Retinal pigment epithelial cell (primary cell): ENCODE measurements at regions not wholly inside any gene's neighbourhood (a gene's known extent, or its start where the extent isn't known, plus 50 kb on each side); places are given as distances from the start of the nearest gene placed in this dataset.
"Not testable (repeated sequence)": the region's sequence is repeated elsewhere in the genome, so short reads cannot be mapped to it uniquely, and the experiment has no call there.

Experiments used
- DNase-seq: peaks from one replicate; pipeline ENCODE4 v3.0.0-alpha.2; 2010; ENCODE audit warnings: low read depth
- H3K4me3 ChIP-seq: 2 replicates; pipeline ENCODE4 v1.5.1; 2011; ENCODE audit warnings: mild to moderate bottlenecking, low read length, control low read depth, moderate library complexity
- TF ChIP-seq, protein P1 (sequence below): conservative IDR thresholded peaks from 2 replicates; pipeline ENCODE4 v1.5.1; 2011; ENCODE audit warnings: low read depth, low read length, control low read depth, inconsistent platforms

DNA sequence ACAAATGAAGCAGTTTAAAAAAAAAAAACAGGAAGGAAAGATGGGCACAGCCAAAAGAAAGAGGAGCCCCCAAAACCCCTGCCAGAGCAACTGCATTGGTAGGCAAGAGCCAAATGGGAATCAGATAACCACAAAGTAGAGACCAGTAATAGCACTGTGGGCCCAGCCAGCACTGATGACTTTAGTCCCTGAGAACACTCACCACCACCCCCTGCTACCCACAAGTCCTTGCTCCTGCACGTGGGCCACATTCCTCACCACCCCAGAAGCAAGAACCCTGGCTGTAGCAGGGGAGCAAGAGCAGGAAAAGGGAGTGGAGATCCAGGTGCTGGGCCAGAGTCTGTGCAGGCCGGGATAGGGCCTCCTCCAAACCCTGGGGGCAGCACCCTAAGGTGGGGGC is 86.1 kb downstream of the RRAGC start:
- no peak overlapping the region for H3K4me3 ChIP-seq
- DNase-seq, result no peak
- TF ChIP-seq, protein P1, sequence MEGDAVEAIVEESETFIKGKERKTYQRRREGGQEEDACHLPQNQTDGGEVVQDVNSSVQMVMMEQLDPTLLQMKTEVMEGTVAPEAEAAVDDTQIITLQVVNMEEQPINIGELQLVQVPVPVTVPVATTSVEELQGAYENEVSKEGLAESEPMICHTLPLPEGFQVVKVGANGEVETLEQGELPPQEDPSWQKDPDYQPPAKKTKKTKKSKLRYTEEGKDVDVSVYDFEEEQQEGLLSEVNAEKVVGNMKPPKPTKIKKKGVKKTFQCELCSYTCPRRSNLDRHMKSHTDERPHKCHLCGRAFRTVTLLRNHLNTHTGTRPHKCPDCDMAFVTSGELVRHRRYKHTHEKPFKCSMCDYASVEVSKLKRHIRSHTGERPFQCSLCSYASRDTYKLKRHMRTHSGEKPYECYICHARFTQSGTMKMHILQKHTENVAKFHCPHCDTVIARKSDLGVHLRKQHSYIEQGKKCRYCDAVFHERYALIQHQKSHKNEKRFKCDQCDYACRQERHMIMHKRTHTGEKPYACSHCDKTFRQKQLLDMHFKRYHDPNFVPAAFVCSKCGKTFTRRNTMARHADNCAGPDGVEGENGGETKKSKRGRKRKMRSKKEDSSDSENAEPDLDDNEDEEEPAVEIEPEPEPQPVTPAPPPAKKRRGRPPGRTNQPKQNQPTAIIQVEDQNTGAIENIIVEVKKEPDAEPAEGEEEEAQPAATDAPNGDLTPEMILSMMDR, result no peak

GRCh38 chr1:38772953-38773352 is 86.6 kb downstream of the RRAGC start:
- TF ChIP-seq, protein P1, result no peak
- no peak overlapping the region for H3K4me3 ChIP-seq
- no peak for DNase-seq

- TF ChIP-seq, protein P1, result no peak
- DNase-seq, result no peak
- no peak overlapping the region for H3K4me3 ChIP-seq
These were observed 87.5 kb downstream of the RRAGC start for GRCh38 chr1:38772026-38772425.

- not testable (repeated sequence) for DNase-seq, H3K4me3 ChIP-seq
These were observed 88.9 kb downstream of the RRAGC start for GRCh38 chr1:38770516-38771173.

DNA sequence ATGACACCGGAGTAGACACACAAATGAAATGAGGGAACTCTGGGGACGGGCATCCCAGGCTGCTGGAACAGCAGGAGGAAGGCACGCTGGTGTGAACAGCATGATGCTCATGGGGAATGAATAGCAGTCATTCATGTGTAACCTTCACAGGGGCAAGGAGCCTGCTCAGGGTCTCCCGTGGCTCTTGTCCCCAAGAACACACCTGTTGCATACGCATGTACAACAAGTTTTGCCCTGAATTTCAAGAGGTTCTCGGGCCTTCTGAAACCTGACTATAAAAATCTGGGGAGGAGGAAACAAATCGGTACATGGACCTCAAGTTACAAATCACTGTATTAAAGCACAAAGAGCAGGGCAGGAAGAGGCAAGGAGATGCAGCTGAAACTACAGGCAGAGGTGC is 93.4 kb downstream of the RRAGC start:
- H3K4me3 ChIP-seq, result no peak overlapping the region
- TF ChIP-seq, protein P1, result no peak
- no peak for DNase-seq

DNA sequence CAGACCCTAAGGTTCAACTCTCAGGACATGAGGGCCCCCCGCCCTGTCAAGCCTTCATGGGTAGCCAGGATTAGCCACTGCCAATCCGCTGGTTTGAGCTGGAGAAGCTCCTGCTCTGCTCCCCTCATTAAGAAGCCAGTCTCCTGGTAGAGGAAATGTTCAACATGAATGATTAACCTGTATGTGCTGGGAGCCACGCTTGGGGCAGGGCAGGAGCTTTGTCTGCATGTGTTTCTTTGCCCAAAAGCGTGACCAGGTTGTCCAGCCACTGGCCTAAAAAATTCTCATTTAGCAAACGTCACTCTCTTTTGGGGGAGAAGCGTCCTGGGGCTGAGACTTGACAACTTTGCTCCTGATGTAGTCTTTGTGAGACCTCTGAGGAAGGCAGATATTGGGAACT is 96.5 kb downstream of the RRAGC start:
- DNase-seq, result no peak
- no peak overlapping the region for H3K4me3 ChIP-seq
- TF ChIP-seq, protein P1, result no peak

GRCh38 chr1:38760562-38760961 is 99.0 kb downstream of the RRAGC start:
- TF ChIP-seq, protein P1, result no peak
- DNase-seq, result no peak

More at GRCh38 chr1:38760562-38760961, 99.0 kb downstream of the RRAGC start:
- H3K4me3 ChIP-seq, result no peak overlapping the region
